ENCODE measurements at regions not wholly inside any gene's neighbourhood (a gene's known extent, or its start where the extent isn't known, plus 50 kb on each side); places are given as distances from the start of the nearest gene placed in this dataset.

DNA sequence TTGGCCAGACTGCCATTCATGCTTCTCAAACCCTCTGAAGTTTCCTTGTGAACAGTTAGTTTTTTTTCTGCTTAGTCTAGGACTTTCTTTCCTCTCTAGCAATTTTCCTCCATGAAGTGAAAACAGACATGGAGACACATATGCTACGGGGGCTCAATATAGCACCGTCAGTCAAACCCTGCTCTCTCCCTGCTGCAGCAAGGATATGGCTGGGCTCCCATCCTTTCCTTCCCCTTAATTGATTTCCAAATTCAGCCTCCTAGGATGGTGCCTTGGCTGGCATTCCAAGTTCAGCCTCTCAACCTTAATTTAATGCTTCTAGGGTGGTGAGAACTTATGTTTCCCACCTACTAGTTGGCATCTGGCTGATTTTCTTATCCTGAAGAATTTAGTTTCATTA, 436.7 kb downstream of the NPIPA7 start:
- 89% methylated on average over 2 of the region's 2 CpGs for WGBS (ENCODE audit: insufficient coverage)

DNA sequence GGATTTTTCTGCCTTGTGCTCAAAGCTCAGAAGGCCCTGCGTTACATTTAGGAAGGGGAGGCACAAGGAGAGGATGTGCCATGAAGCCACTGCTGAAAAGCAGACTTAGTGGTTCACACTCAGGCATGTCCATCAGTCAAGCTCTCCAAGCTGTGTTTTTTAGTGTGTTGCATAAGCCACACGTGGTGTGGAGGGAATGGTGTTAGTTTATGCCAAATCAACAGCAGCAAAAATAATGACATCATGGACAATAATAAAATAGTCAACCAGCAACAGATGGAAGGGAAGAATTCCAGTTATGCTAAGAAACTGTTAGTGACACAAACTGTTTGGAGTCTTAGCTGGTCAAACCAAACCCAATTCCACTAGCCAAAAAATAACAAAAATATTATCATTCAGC, 438.3 kb downstream of the NPIPA7 start:
- Mint-ChIP-seq H3K4me1 (no peaks in the 10 kb centered on the region), H3K9me3 (peaks cover 7 to 8% of the 10 kb centered on the region in 2 donors), H3K27me3 (ENCODE audit: low read depth in 2 of 2) (peaks cover 2 to 14% of the 10 kb centered on the region in 2 donors), H3K4me3 (no peak overlapping the region), H3K27ac (no peak overlapping the region), H3K36me3 (no peaks in the 10 kb centered on the region)
- Histone ChIP-seq H3K27me3 (ENCODE audit: control insufficient read depth, insufficient read depth, low read length) (no peaks in the 10 kb centered on the region), H3K36me3 (ENCODE audit: control insufficient read depth, insufficient read depth, low read length) (no peaks in the 10 kb centered on the region), H3K9me3 (ENCODE audit: control insufficient read depth, insufficient read depth, low read length) (peaks cover 7% of the 10 kb centered on the region), H3K4me3 (ENCODE audit: low read length) (no peak overlapping the region), H3K27ac (ENCODE audit: low read length) (no peak overlapping the region), H3K4me1 (ENCODE audit: control insufficient read depth, insufficient read depth, low read length) (no peaks in the 10 kb centered on the region)
- no peak for DNase-seq
- 84% methylated on average over 1 of the region's 2 CpGs for WGBS (ENCODE audit: insufficient coverage)
- no peak for ATAC-seq
- TF ChIP-seq, protein P1, sequence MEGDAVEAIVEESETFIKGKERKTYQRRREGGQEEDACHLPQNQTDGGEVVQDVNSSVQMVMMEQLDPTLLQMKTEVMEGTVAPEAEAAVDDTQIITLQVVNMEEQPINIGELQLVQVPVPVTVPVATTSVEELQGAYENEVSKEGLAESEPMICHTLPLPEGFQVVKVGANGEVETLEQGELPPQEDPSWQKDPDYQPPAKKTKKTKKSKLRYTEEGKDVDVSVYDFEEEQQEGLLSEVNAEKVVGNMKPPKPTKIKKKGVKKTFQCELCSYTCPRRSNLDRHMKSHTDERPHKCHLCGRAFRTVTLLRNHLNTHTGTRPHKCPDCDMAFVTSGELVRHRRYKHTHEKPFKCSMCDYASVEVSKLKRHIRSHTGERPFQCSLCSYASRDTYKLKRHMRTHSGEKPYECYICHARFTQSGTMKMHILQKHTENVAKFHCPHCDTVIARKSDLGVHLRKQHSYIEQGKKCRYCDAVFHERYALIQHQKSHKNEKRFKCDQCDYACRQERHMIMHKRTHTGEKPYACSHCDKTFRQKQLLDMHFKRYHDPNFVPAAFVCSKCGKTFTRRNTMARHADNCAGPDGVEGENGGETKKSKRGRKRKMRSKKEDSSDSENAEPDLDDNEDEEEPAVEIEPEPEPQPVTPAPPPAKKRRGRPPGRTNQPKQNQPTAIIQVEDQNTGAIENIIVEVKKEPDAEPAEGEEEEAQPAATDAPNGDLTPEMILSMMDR (IDR thresholded peaks at IDR 0.05), result no peak
- intact Hi-C loops (cut with micrococcal nuclease), result no loop called here

More for the DNA sequence above, 436.7 kb downstream of the NPIPA7 start:
- peaks cover 2% of the 10 kb centered on the region in 2 donors for H3K9me3 Mint-ChIP-seq
- H3K36me3 Mint-ChIP-seq, result no peaks in the 10 kb centered on the region
- no peak overlapping the region for H3K4me3 Mint-ChIP-seq
- Histone ChIP-seq H3K27me3 (ENCODE audit: control insufficient read depth, insufficient read depth, low read length) (no peaks in the 10 kb centered on the region), H3K36me3 (ENCODE audit: control insufficient read depth, insufficient read depth, low read length) (no peaks in the 10 kb centered on the region), H3K9me3 (ENCODE audit: control insufficient read depth, insufficient read depth, low read length) (peaks cover 4% of the 10 kb centered on the region), H3K4me1 (ENCODE audit: control insufficient read depth, insufficient read depth, low read length) (no peaks in the 10 kb centered on the region), H3K27ac (ENCODE audit: low read length) (no peak overlapping the region), H3K4me3 (ENCODE audit: low read length) (no peak overlapping the region)
- TF ChIP-seq, protein P1 (IDR thresholded peaks at IDR 0.05), result no peak
- intact Hi-C loops (cut with micrococcal nuclease), result no loop called here
- H3K27ac Mint-ChIP-seq, result no peak overlapping the region
- DNase-seq, result no peak
- no peak for ATAC-seq
- H3K4me1 Mint-ChIP-seq, result no peaks in the 10 kb centered on the region
- H3K27me3 Mint-ChIP-seq (ENCODE audit: low read depth in 2 of 2), result peaks cover 6 to 18% of the 10 kb centered on the region in 2 donors

DNA sequence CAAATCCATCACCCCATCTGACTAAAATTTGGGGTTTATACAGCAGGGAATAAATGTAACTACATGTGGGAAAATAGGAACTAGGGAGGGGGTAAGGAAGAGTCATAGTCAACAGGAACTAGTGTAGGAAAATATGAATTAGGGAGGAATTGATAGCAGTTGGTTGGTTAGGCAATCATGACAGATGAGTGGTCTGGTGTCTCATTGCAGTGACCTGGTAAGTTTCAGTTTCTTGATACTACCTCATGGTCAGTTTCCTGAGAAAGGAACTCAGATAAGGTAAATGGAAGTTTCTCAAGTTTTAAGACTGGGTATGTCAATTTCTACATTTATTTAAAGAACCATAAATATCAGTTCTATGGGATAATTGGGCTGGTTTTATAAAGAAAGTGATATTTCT, 442.3 kb downstream of the NPIPA7 start:
- no peaks in the 10 kb centered on the region for H3K27me3 ChIP-seq (ENCODE audit: control insufficient read depth, insufficient read depth, low read length)
- no peaks in the 10 kb centered on the region for H3K36me3 ChIP-seq (ENCODE audit: control insufficient read depth, insufficient read depth, low read length)
- no peaks in the 10 kb centered on the region for H3K4me1 ChIP-seq (ENCODE audit: control insufficient read depth, insufficient read depth, low read length)
- H3K4me3 ChIP-seq (ENCODE audit: low read length), result no peak overlapping the region
- TF ChIP-seq, protein P1 (IDR thresholded peaks at IDR 0.05), result no peak
- peaks cover 7% of the 10 kb centered on the region for H3K9me3 ChIP-seq (ENCODE audit: control insufficient read depth, insufficient read depth, low read length)
- no peak for DNase-seq
- intact Hi-C loops (cut with micrococcal nuclease), result no loop called here
- Mint-ChIP-seq H3K9me3 (peaks cover 7 to 10% of the 10 kb centered on the region in 2 donors), H3K27me3 (ENCODE audit: low read depth in 2 of 2) (peaks cover 2 to 14% of the 10 kb centered on the region in 2 donors), H3K27ac (no peak overlapping the region), H3K4me1 (no peaks in the 10 kb centered on the region), H3K36me3 (no peaks in the 10 kb centered on the region), H3K4me3 (no peak overlapping the region)
- ATAC-seq, result no peak
- no peak overlapping the region for H3K27ac ChIP-seq (ENCODE audit: low read length)

DNA sequence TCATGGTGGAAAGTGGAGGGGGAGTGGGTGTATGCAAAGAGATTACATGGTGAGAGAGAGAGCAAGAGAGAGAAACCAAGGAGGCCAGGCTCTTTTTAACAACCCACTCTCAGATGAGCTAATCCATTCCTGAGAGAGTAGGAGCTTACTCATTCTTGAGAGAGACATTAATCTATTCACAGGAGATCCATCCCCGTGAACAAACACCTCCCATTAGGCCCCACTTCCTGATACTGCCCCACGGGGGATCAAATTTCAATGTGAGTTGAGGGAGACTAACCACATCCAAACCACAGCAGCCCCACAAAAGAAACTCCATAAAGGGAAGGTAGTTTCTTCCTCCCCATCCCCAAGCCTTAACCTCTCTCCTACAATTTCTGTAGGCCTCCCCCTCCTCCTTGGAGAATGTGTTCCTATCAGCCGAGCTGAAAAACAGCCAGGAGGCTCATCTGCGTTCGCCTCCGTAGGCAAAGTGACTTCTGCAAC, 450.0 kb downstream of the NPIPA7 start:
- H3K27ac ChIP-seq (ENCODE audit: low read length), result no peak overlapping the region
- Mint-ChIP-seq H3K27me3 (ENCODE audit: low read depth in 2 of 2) (peaks cover 12% of the 10 kb centered on the region in 2 donors), H3K4me1 (no peaks in the 10 kb centered on the region), H3K27ac (no peak overlapping the region), H3K9me3 (no peaks in the 10 kb centered on the region), H3K36me3 (no peaks in the 10 kb centered on the region), H3K4me3 (no peak overlapping the region)
- H3K27me3 ChIP-seq (ENCODE audit: control insufficient read depth, insufficient read depth, low read length), result no peaks in the 10 kb centered on the region
- TF ChIP-seq, protein P1 (IDR thresholded peaks at IDR 0.05), result no peak
- intact Hi-C loops (cut with micrococcal nuclease), result no loop called here
- H3K4me3 ChIP-seq (ENCODE audit: low read length), result no peak overlapping the region
- no peak for DNase-seq
- WGBS (ENCODE audit: insufficient coverage), result 55% methylated on average over 6 of the region's 6 CpGs
- no peak for ATAC-seq
- H3K9me3 ChIP-seq (ENCODE audit: control insufficient read depth, insufficient read depth, low read length), result no peaks in the 10 kb centered on the region
- H3K36me3 ChIP-seq (ENCODE audit: control insufficient read depth, insufficient read depth, low read length), result no peaks in the 10 kb centered on the region
- H3K4me1 ChIP-seq (ENCODE audit: control insufficient read depth, insufficient read depth, low read length), result no peaks in the 10 kb centered on the region

Data from natural killer cell (primary cell).